SK-N-SH (cell line): ENCODE measurements at regions not wholly inside any gene's neighbourhood (a gene's known extent, or its start where the extent isn't known, plus 50 kb on each side); places are given as distances from the start of the nearest gene placed in this dataset.

Source experiments
- EP300 ChIP-seq, 2 experiments: IDR thresholded peaks; 2 replicates each; pipeline versions ENCODE4 v1.4.0 to v1.6.1; 2012; ENCODE audit warnings: borderline replicate concordance in 1 of 2, low read depth in 1 of 2, low read length in 1 of 2
- EZH2phosphoT487 ChIP-seq: fragments of 200-600 bp; sonication (generic); IDR thresholded peaks from 2 replicates; pipeline ENCODE4 v1.6.1; 2017; ENCODE audit warnings: low read depth, mixed run types, mild to moderate bottlenecking, antibody characterized with exemption, moderate library complexity, borderline replicate concordance
- FOSL2 ChIP-seq: IDR thresholded peaks from 2 replicates; pipeline ENCODE4 v1.4.0; 2012; ENCODE audit warnings: low read depth, mild to moderate bottlenecking, moderate library complexity, borderline replicate concordance
- JUND ChIP-seq: IDR thresholded peaks from 2 replicates; pipeline ENCODE4 v1.4.0; 2012
- POLR2AphosphoS5 ChIP-seq: IDR thresholded peaks from 2 replicates; pipeline ENCODE4 v1.6.1; 2012; ENCODE audit warnings: low read depth, low read length
- RAD21 ChIP-seq: IDR thresholded peaks from 2 replicates; pipeline ENCODE4 v1.6.1; 2012; ENCODE audit warnings: mild to moderate bottlenecking, low read length
- REST ChIP-seq: IDR thresholded peaks from 2 replicates; pipeline ENCODE4 v1.6.1; 2012; ENCODE audit warnings: mild to moderate bottlenecking, low read depth, low read length, moderate library complexity
- SIN3A ChIP-seq: IDR thresholded peaks from 2 replicates; pipeline ENCODE4 v1.6.1; 2012; ENCODE audit warnings: low read depth, mild to moderate bottlenecking, low read length, moderate library complexity, borderline replicate concordance
- TCF12 ChIP-seq: IDR thresholded peaks from 2 replicates; pipeline ENCODE4 v1.4.0; 2012
- TF ChIP-seq, protein P1 (sequence below): fragments of 200-600 bp; sonication (generic); IDR thresholded peaks from 2 replicates; pipeline ENCODE4 v1.6.1; 2017; ENCODE audit warnings: antibody characterized with exemption, mild to moderate bottlenecking, moderate library complexity

- TF ChIP-seq RAD21 = no peak
- TF ChIP-seq, protein P1, sequence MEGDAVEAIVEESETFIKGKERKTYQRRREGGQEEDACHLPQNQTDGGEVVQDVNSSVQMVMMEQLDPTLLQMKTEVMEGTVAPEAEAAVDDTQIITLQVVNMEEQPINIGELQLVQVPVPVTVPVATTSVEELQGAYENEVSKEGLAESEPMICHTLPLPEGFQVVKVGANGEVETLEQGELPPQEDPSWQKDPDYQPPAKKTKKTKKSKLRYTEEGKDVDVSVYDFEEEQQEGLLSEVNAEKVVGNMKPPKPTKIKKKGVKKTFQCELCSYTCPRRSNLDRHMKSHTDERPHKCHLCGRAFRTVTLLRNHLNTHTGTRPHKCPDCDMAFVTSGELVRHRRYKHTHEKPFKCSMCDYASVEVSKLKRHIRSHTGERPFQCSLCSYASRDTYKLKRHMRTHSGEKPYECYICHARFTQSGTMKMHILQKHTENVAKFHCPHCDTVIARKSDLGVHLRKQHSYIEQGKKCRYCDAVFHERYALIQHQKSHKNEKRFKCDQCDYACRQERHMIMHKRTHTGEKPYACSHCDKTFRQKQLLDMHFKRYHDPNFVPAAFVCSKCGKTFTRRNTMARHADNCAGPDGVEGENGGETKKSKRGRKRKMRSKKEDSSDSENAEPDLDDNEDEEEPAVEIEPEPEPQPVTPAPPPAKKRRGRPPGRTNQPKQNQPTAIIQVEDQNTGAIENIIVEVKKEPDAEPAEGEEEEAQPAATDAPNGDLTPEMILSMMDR = no peak
- TF ChIP-seq POLR2AphosphoS5 = no peak
- TF ChIP-seq FOSL2 = no peak
- TF ChIP-seq EZH2phosphoT487 = no peak
- no peak for TF ChIP-seq EP300 (IDR thresholded peaks at IDR 0.05; ENCODE audit: borderline replicate concordance in 1 of 2, low read depth in 1 of 2, low read length in 1 of 2)
- no peak for TF ChIP-seq SIN3A
- no peak for TF ChIP-seq JUND
- no peak for TF ChIP-seq REST
- TF ChIP-seq TCF12 = no peak
Measured at GRCh38 chr9:134491856-134492255, 149.7 kb upstream of the COL5A1 start.
